ENCODE measurements at regions not wholly inside any gene's neighbourhood (a gene's known extent, or its start where the extent isn't known, plus 50 kb on each side); places are given as distances from the start of the nearest gene placed in this dataset.

GRCh38 chr4:19879330-19879729 lies 372.4 kb upstream of the SLIT2 start:
- no peak for DNase-seq

GRCh38 chr4:19857991-19858390 lies 393.7 kb upstream of the SLIT2 start:
- DNase-seq, result no peak

- no peak for DNase-seq
Observed at GRCh38 chr4:19857380-19857779, 394.3 kb upstream of the SLIT2 start.

GRCh38 chr4:19850909-19851308 lies 400.8 kb upstream of the SLIT2 start:
- DNase-seq, result no peak

GRCh38 chr4:19844446-19844845 lies 407.3 kb upstream of the SLIT2 start:
- DNase-seq, result no peak

- no peak for DNase-seq
Observed at GRCh38 chr4:19842471-19842870, 409.2 kb upstream of the SLIT2 start.

- DNase-seq, result no peak
Observed at GRCh38 chr4:19838858-19839257, 412.8 kb upstream of the SLIT2 start.

GRCh38 chr4:19835429-19835828 lies 416.3 kb upstream of the SLIT2 start:
- DNase-seq, result no peak

GRCh38 chr4:19832411-19832810 lies 419.3 kb upstream of the SLIT2 start:
- no peak for DNase-seq

GRCh38 chr4:19831644-19832285 lies 419.9 kb upstream of the SLIT2 start:
- DNase-seq, result no peak

- DNase-seq, result no peak
Observed at GRCh38 chr4:19829101-19829500, 422.6 kb upstream of the SLIT2 start.

GRCh38 chr4:19823781-19824180 lies 427.9 kb upstream of the SLIT2 start:
- no peak for DNase-seq

- DNase-seq, result no peak
Observed at GRCh38 chr4:19819737-19820136, 432.0 kb upstream of the SLIT2 start.

- no peak for DNase-seq
Observed at GRCh38 chr4:19809989-19810388, 441.7 kb upstream of the SLIT2 start.

- no peak for DNase-seq
Observed at GRCh38 chr4:19807505-19807904, 444.2 kb upstream of the SLIT2 start.

- no peak for DNase-seq
Observed at GRCh38 chr4:19806865-19807264, 444.8 kb upstream of the SLIT2 start.

GRCh38 chr4:19803406-19803805 lies 448.3 kb upstream of the SLIT2 start:
- no peak for DNase-seq

- no peak for DNase-seq
Observed at GRCh38 chr4:19793831-19794230, 457.9 kb upstream of the SLIT2 start.

- DNase-seq, result no peak
Observed at GRCh38 chr4:19791422-19792123, 460.1 kb upstream of the SLIT2 start.

- DNase-seq, result no peak
Observed at GRCh38 chr4:19786616-19787015, 465.1 kb upstream of the SLIT2 start.

- DNase-seq, result no peak
Observed at GRCh38 chr4:19783667-19784223, 468.0 kb upstream of the SLIT2 start.

GRCh38 chr4:19780871-19781270 lies 470.8 kb upstream of the SLIT2 start:
- DNase-seq, result no peak

- DNase-seq, result no peak
Observed at GRCh38 chr4:19776929-19777328, 474.8 kb upstream of the SLIT2 start.

- no peak for DNase-seq
Observed at GRCh38 chr4:19776021-19776459, 475.7 kb upstream of the SLIT2 start.

Data from NCI-H146 (cell line).